HCT116 (cell line): ENCODE measurements at regions not wholly inside any gene's neighbourhood (a gene's known extent, or its start where the extent isn't known, plus 50 kb on each side); places are given as distances from the start of the nearest gene placed in this dataset.

Source experiments
- ATAC-seq: fragments of 200-7000 bp; cut with Tn5 transposase; 2 replicates; pipeline ENCODE4 v1.9.1; 2020; ENCODE audit warnings: mild to moderate bottlenecking, moderate library complexity
- BruUV-seq: library from RNA; stranded (reverse); fragments of 400-500 nt; replicated peaks from 2 replicates; lab custom pipeline; 2021; lab: Mats Ljungman, UMichigan
- CTCF ChIA-PET: fragments of 300-600 bp; sonication (Branson Sonifier 250); formaldehyde crosslinking; loops from one replicate; lab custom pipeline; 2021; ENCODE audit warnings: antibody characterized with exemption; lab: Charles Lee
- POLR2A ChIA-PET: fragments of 300-600, 350-600 bp; sonication (Branson Sonifier 250); formaldehyde crosslinking; loops from one replicate; lab custom pipeline; 2021; ENCODE audit warnings: antibody characterized with exemption; lab: Charles Lee
- RAD21 ChIA-PET, 2 experiments: fragments of 300-600 bp; sonication (Branson Sonifier 250); formaldehyde crosslinking; loops; one replicate each; lab custom pipeline; 2023; ENCODE audit warnings: low total read pairs in 2 of 2; ENCODE audit not compliant: uncharacterized antibody in 2 of 2, unreplicated experiment in 2 of 2, low non-redundant PET in 1 of 2; lab: Charles Lee
- DNase-seq: peaks from one replicate; pipeline ENCODE4 v3.0.0-alpha.2; 2010; ENCODE audit warnings: low read depth, low spot score
- H2AFZ ChIP-seq: fragments of 200-600 bp; shearing (Covaris generic), sonication (generic); 2 replicates; pipeline ENCODE4 v1.6.1; 2017; ENCODE audit warnings: low read depth, mixed run types, mixed read lengths, antibody characterized with exemption, low read length; ENCODE audit not compliant: poor library complexity, severe bottlenecking
- H3K27ac ChIP-seq: 2 replicates; pipeline ENCODE4 v1.5.1; 2012; ENCODE audit warnings: low read depth, low read length
- H3K27me3 ChIP-seq: fragments of 200-600 bp; sonication (generic); 2 replicates; pipeline ENCODE4 v1.6.1; 2016; ENCODE audit warnings: mixed run types, low read length, mixed read lengths; ENCODE audit not compliant: insufficient read depth
- H3K36me3 ChIP-seq, 2 experiments: fragments of 200-500 bp in 1 of 2; fragments of 200-600 bp in 1 of 2; sonication (Bioruptor generic) in 1 of 2; sonication (generic) in 1 of 2; 2 replicates each; pipeline versions ENCODE4 v1.5.1 to v1.6.1; 2014 to 2016; ENCODE audit warnings: low read length in 2 of 2, inconsistent platforms in 1 of 2, mixed read lengths in 1 of 2, mixed run types in 1 of 2; ENCODE audit not compliant: insufficient read depth in 2 of 2, control insufficient read depth in 1 of 2
- H3K4me1 ChIP-seq, 2 experiments: fragments of 200-600 bp in 1 of 2; sonication (generic) in 1 of 2; 2 replicates each; pipeline versions ENCODE4 v1.5.1 to v1.6.1; 2012 to 2017; ENCODE audit warnings: low read length in 2 of 2, inconsistent platforms in 1 of 2, mild to moderate bottlenecking in 1 of 2, mixed read lengths in 1 of 2, mixed run types in 1 of 2, moderate library complexity in 1 of 2; ENCODE audit not compliant: insufficient read depth in 2 of 2, control insufficient read depth in 1 of 2
- H3K4me2 ChIP-seq: fragments of 200-600 bp; sonication (generic); 2 replicates; pipeline ENCODE4 v1.6.1; 2017; ENCODE audit warnings: mixed run types, low read length, mixed read lengths
- H3K4me3 ChIP-seq, 2 experiments: fragments of 200-600 bp in 1 of 2; sonication (generic) in 1 of 2; replicated peaks in 1 of 2; 2 replicates each; pipeline ENCODE4 v1.5.1; 2011 to 2016; ENCODE audit warnings: low read length in 2 of 2, control low read depth in 1 of 2, low read depth in 1 of 2, mild to moderate bottlenecking in 1 of 2, mixed read lengths in 1 of 2, mixed run types in 1 of 2
- H3K79me2 ChIP-seq: fragments of 200-600 bp; sonication (generic); 2 replicates; pipeline ENCODE4 v1.6.1; 2017; ENCODE audit warnings: mild to moderate bottlenecking, mixed run types, low read length, moderate library complexity, mixed read lengths; ENCODE audit not compliant: insufficient read depth
- H3K9ac ChIP-seq: fragments of 200-600 bp; sonication (generic); 2 replicates; pipeline ENCODE4 v1.6.1; 2016; ENCODE audit warnings: low read length, mixed read lengths
- H3K9me2 ChIP-seq: fragments of 200-600 bp; sonication (generic), shearing (Covaris generic); 2 replicates; pipeline ENCODE4 v1.6.1; 2017; ENCODE audit warnings: mixed run types, mild to moderate bottlenecking, moderate library complexity; ENCODE audit not compliant: insufficient read depth
- H3K9me3 ChIP-seq, 2 experiments: fragments of 200-500 bp in 1 of 2; fragments of 200-600 bp in 1 of 2; sonication (Bioruptor generic) in 1 of 2; sonication (generic) in 1 of 2; 2 replicates each; pipeline ENCODE4 v1.6.1; 2014 to 2017; ENCODE audit warnings: low read length in 2 of 2, mixed read lengths in 2 of 2, inconsistent platforms in 1 of 2, low read depth in 1 of 2, mild to moderate bottlenecking in 1 of 2, mixed run types in 1 of 2, moderate library complexity in 1 of 2; ENCODE audit not compliant: control insufficient read depth in 1 of 2, insufficient read depth in 1 of 2
- H4K20me1 ChIP-seq: fragments of 200-600 bp; sonication (generic), shearing (Covaris generic); 2 replicates; pipeline ENCODE4 v1.6.1; 2017; ENCODE audit warnings: mixed run types, mild to moderate bottlenecking, moderate library complexity; ENCODE audit not compliant: insufficient read depth
- CBX3 ChIP-seq: IDR thresholded peaks from 2 replicates; pipeline ENCODE4 v1.6.1; 2012; ENCODE audit warnings: low read depth
- CTCF ChIP-seq, 3 experiments: fragments of 200-600 bp in 1 of 3; sonication (generic) in 1 of 3; IDR thresholded peaks in 2 of 3; conservative IDR thresholded peaks in 1 of 3; 2 replicates each; pipeline ENCODE4 v1.5.1; 2012 to 2017; ENCODE audit warnings: low read depth in 2 of 3, low read length in 2 of 3, antibody characterized with exemption in 1 of 3, borderline replicate concordance in 1 of 3, control low read depth in 1 of 3, mild to moderate bottlenecking in 1 of 3, mixed read lengths in 1 of 3, mixed run types in 1 of 3, moderate library complexity in 1 of 3; ENCODE audit not compliant: insufficient read depth in 1 of 3
- EGR1 ChIP-seq: IDR thresholded peaks from 2 replicates; pipeline ENCODE4 v1.6.1; 2012; ENCODE audit warnings: low read depth
- ELF1 ChIP-seq: IDR thresholded peaks from 2 replicates; pipeline ENCODE4 v1.6.1; 2012; ENCODE audit warnings: low read depth, borderline replicate concordance
- EZH2phosphoT487 ChIP-seq: fragments of 200-600 bp; IDR thresholded peaks from 2 replicates; pipeline ENCODE4 v1.6.1; 2018; ENCODE audit warnings: antibody characterized with exemption, borderline replicate concordance
- FOSL1 ChIP-seq: IDR thresholded peaks from 2 replicates; pipeline ENCODE4 v1.6.1; 2012; ENCODE audit warnings: low read depth
- JUND ChIP-seq: IDR thresholded peaks from 2 replicates; pipeline ENCODE4 v1.6.1; 2012
- MAX ChIP-seq: IDR thresholded peaks from 2 replicates; pipeline ENCODE4 v1.6.1; 2012
- POLR2AphosphoS5 ChIP-seq: IDR thresholded peaks from 2 replicates; pipeline ENCODE4 v1.6.1; 2011; ENCODE audit warnings: mild to moderate bottlenecking, low read depth, low read length, moderate library complexity
- RAD21 ChIP-seq: IDR thresholded peaks from 2 replicates; pipeline ENCODE4 v1.6.1; 2012; ENCODE audit warnings: low read depth, mild to moderate bottlenecking
- REST ChIP-seq: IDR thresholded peaks from 2 replicates; pipeline ENCODE4 v1.6.1; 2012; ENCODE audit warnings: low read depth
- SIN3A ChIP-seq: IDR thresholded peaks from 2 replicates; pipeline ENCODE4 v1.6.1; 2012; ENCODE audit warnings: low read depth
- SP1 ChIP-seq: IDR thresholded peaks from 2 replicates; pipeline ENCODE4 v1.6.1; 2012; ENCODE audit warnings: low read depth
- SRF ChIP-seq: IDR thresholded peaks from 2 replicates; pipeline ENCODE4 v1.6.1; 2012; ENCODE audit warnings: low read depth
- TCF7L2 ChIP-seq: IDR thresholded peaks from 2 replicates; pipeline ENCODE4 v1.7.0; 2011; ENCODE audit warnings: borderline replicate concordance, inconsistent platforms; ENCODE audit not compliant: insufficient read depth, insufficient read length; ENCODE audit errors: extremely low read depth
- ZBTB33 ChIP-seq: IDR thresholded peaks from 2 replicates; pipeline ENCODE4 v1.6.1; 2011; ENCODE audit warnings: mild to moderate bottlenecking, low read length, moderate library complexity; ENCODE audit not compliant: insufficient replicate concordance; ENCODE audit errors: extremely low read depth
- ZFX ChIP-seq: fragments of 450-650 bp; IDR thresholded peaks from 2 replicates; pipeline ENCODE4 v1.6.1; 2017
- ZNF274 ChIP-seq: fragments of 200-500 bp; sonication (Bioruptor generic); IDR thresholded peaks from 2 replicates; pipeline ENCODE4 v1.6.1; 2014; ENCODE audit warnings: mild to moderate bottlenecking, low read depth, low read length, inconsistent platforms
- intact Hi-C: fragments of 100-400 bp; cut with micrococcal nuclease; formaldehyde crosslinking; loops from 2 replicates; pipeline ENCODE4 v1.10.0; 2022

- no peak for TF ChIP-seq REST
- TF ChIP-seq CTCF (IDR thresholded peaks at IDR 0.05 in 2 of 3, conservative IDR thresholded peaks at IDR 0.05 in 1 of 3; ENCODE audit: borderline replicate concordance in 1 of 3, insufficient read depth in 1 of 3, low read depth in 2 of 3, low read length in 2 of 3): no peak
- TF ChIP-seq EGR1: no peak
- TF ChIP-seq ZNF274: no peak
- TF ChIP-seq FOSL1: no peak
These were observed 333.6 kb upstream of the RUNX1 start (continued) for GRCh38 chr21:35382696-35383095.

GRCh38 chr21:35381743-35382310 lies 332.7 kb upstream of the RUNX1 start:
- no peaks in the 10 kb centered on the region for H3K9me2 ChIP-seq
- no peak overlapping the region for H3K27ac ChIP-seq
- no peak overlapping the region for H3K9ac ChIP-seq
- TF ChIP-seq MAX: no peak
- TF ChIP-seq TCF7L2: no peak
- no peak for TF ChIP-seq CBX3
- TF ChIP-seq POLR2AphosphoS5: no peak
- TF ChIP-seq RAD21: no peak
- no peak for TF ChIP-seq SRF
- no peak for TF ChIP-seq SP1
- TF ChIP-seq ZFX: no peak
- TF ChIP-seq JUND: no peak
- TF ChIP-seq EGR1: no peak
- TF ChIP-seq ELF1: no peak
- no peak for TF ChIP-seq ZBTB33
- TF ChIP-seq SIN3A: no peak
- no peak for TF ChIP-seq ZNF274
- TF ChIP-seq EZH2phosphoT487: no peak
- intact Hi-C loops: no loop called here
- no peaks in the 10 kb centered on the region for H3K27me3 ChIP-seq
- no peaks in the 10 kb centered on the region for H3K4me1 ChIP-seq
- H4K20me1 ChIP-seq: no peaks in the 10 kb centered on the region
- ATAC-seq (no peak), DNase-seq (no peak)
- BruUV-seq: no TSS peak
- H3K36me3 ChIP-seq: no peaks in the 10 kb centered on the region
- CTCF ChIA-PET: no interaction called here
- RAD21 ChIA-PET: no interaction called here
- POLR2A ChIA-PET: no interaction called here
- H3K79me2 ChIP-seq: no peaks in the 10 kb centered on the region
- H3K9me3 ChIP-seq: no peaks in the 10 kb centered on the region
- H3K4me3 ChIP-seq: no peak overlapping the region
- no peak overlapping the region for H2AFZ ChIP-seq
- no peak overlapping the region for H3K4me2 ChIP-seq
